Esophagus muscularis mucosa (tissue), 4 donors: ENCODE measurements at regions not wholly inside any gene's neighbourhood (a gene's known extent, or its start where the extent isn't known, plus 50 kb on each side); places are given as distances from the start of the nearest gene placed in this dataset.

Experiments used
- EP300 ChIP-seq: sonication (generic); formaldehyde crosslinking; IDR thresholded peaks from one replicate; pipeline ENCODE4 v1.6.1; 2017; ENCODE audit warnings: antibody characterized with exemption
- POLR2AphosphoS5 ChIP-seq, 2 donors: sonication (generic); formaldehyde crosslinking; IDR thresholded peaks; one replicate each; pipeline ENCODE4 v1.6.1; 2017; ENCODE audit warnings: antibody characterized with exemption in 2 of 2
- TF ChIP-seq, protein P1 (sequence below), 3 experiments: fragments of 200-600 bp in 2 of 3; fragments of 450-650 bp in 1 of 3; sonication (generic) in 2 of 3; IDR thresholded peaks; one replicate each; pipeline ENCODE4 v1.5.1; 2017 to 2019; ENCODE audit warnings: antibody characterized with exemption in 3 of 3, mild to moderate bottlenecking in 2 of 3, moderate library complexity in 1 of 3

- TF ChIP-seq, protein P1, sequence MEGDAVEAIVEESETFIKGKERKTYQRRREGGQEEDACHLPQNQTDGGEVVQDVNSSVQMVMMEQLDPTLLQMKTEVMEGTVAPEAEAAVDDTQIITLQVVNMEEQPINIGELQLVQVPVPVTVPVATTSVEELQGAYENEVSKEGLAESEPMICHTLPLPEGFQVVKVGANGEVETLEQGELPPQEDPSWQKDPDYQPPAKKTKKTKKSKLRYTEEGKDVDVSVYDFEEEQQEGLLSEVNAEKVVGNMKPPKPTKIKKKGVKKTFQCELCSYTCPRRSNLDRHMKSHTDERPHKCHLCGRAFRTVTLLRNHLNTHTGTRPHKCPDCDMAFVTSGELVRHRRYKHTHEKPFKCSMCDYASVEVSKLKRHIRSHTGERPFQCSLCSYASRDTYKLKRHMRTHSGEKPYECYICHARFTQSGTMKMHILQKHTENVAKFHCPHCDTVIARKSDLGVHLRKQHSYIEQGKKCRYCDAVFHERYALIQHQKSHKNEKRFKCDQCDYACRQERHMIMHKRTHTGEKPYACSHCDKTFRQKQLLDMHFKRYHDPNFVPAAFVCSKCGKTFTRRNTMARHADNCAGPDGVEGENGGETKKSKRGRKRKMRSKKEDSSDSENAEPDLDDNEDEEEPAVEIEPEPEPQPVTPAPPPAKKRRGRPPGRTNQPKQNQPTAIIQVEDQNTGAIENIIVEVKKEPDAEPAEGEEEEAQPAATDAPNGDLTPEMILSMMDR (IDR thresholded peaks at IDR 0.05), result no peak
- TF ChIP-seq POLR2AphosphoS5 (IDR thresholded peaks at IDR 0.05) (no peak), EP300 (no peak)
Observed at GRCh38 chr13:85419611-85420010, 379.6 kb downstream of the SLITRK6 start.
